ENCODE measurements at regions not wholly inside any gene's neighbourhood (a gene's known extent, or its start where the extent isn't known, plus 50 kb on each side); places are given as distances from the start of the nearest gene placed in this dataset.

GRCh38 chr19:28915737-28916460, 297.1 kb downstream of the UQCRFS1 start:
- H3K36me3 ChIP-seq: no peaks in the 10 kb centered on the region
- peaks cover 0 to 7% (median 0%) of the 10 kb centered on the region in 9 donors for H3K4me1 ChIP-seq
- ATAC-seq (peak in 4 of 8 donors; percentile 44 to 68 (median 64)), DNase-seq (no peak)
- no peak for TF ChIP-seq CTCF (IDR thresholded peaks at IDR 0.05)
- peaks cover 0 to 13% (median 0%) of the 10 kb centered on the region in 7 donors for H3K27me3 ChIP-seq
- 63% methylated on average over 8 of the region's 8 CpGs for WGBS, 2 donors
- H3K9me3 ChIP-seq: no peaks in the 10 kb centered on the region
- intact Hi-C loops (cut with DNase I): no loop called here
- H3K27ac ChIP-seq: no peak overlapping the region
- H3K4me3 ChIP-seq: no peak overlapping the region

- no peak for ATAC-seq
- no peak for TF ChIP-seq CTCF (IDR thresholded peaks at IDR 0.05)
- no peak overlapping the region for H3K27ac ChIP-seq
- 74 to 77% methylated on average over 3 of the region's 3 CpGs for WGBS, 2 donors
- intact Hi-C loops (cut with DNase I): no loop called here
- no peak overlapping the region for H3K4me3 ChIP-seq
- H3K27me3 ChIP-seq: peaks cover 0 to 12% (median 0%) of the 10 kb centered on the region in 7 donors
- no peak for DNase-seq
- H3K4me1 ChIP-seq: peaks cover 0 to 7% (median 0%) of the 10 kb centered on the region in 9 donors
- no peaks in the 10 kb centered on the region for H3K36me3 ChIP-seq
- H3K9me3 ChIP-seq: no peaks in the 10 kb centered on the region
Measured at GRCh38 chr19:28915202-28915601, 297.7 kb downstream of the UQCRFS1 start.

- no peak for ATAC-seq
- Histone ChIP-seq H3K27ac (no peak overlapping the region), H3K9me3 (no peaks in the 10 kb centered on the region), H3K36me3 (no peaks in the 10 kb centered on the region), H3K4me1 (peaks cover 0 to 7% (median 0%) of the 10 kb centered on the region in 9 donors), H3K4me3 (no peak overlapping the region), H3K27me3 (peaks cover 0 to 12% (median 0%) of the 10 kb centered on the region in 7 donors)
- no peak for DNase-seq
- intact Hi-C loops (cut with DNase I): no loop called here
- no peak for TF ChIP-seq CTCF (IDR thresholded peaks at IDR 0.05)
Measured at GRCh38 chr19:28914173-28914572, 298.8 kb downstream of the UQCRFS1 start.

- intact Hi-C loops (cut with DNase I): no loop called here
- Histone ChIP-seq H3K36me3 (no peaks in the 10 kb centered on the region), H3K4me1 (peaks cover 0 to 7% (median 0%) of the 10 kb centered on the region in 9 donors), H3K9me3 (no peaks in the 10 kb centered on the region), H3K4me3 (no peak overlapping the region), H3K27ac (no peak overlapping the region), H3K27me3 (peaks cover 0 to 12% (median 0%) of the 10 kb centered on the region in 7 donors)
- no peak for TF ChIP-seq CTCF (IDR thresholded peaks at IDR 0.05)
- no peak for ATAC-seq
- WGBS, 2 donors: 81 to 86% methylated on average over 6 of the region's 6 CpGs
- DNase-seq: no peak
Measured at GRCh38 chr19:28913626-28914025, 299.3 kb downstream of the UQCRFS1 start.

All from heart right ventricle (tissue), 16 donors.